Type B pancreatic cell (in vitro differentiated cells): ENCODE measurements at regions not wholly inside any gene's neighbourhood (a gene's known extent, or its start where the extent isn't known, plus 50 kb on each side); places are given as distances from the start of the nearest gene placed in this dataset.

Experiments
- DNase-seq: peaks from one replicate; pipeline ENCODE4 v3.0.0; 2021; ENCODE audit warnings: mixed read lengths; ENCODE audit not compliant: unreplicated experiment; ENCODE audit errors: extremely low spot score
- H3K27ac Mint-ChIP-seq: 2 replicates; pipeline ENCODE4 v1.8.0; 2021; ENCODE audit warnings: mild to moderate bottlenecking, mixed read lengths
- H3K27me3 Mint-ChIP-seq: 2 replicates; pipeline ENCODE4 v1.8.0; 2021; ENCODE audit warnings: mixed read lengths
- H3K36me3 Mint-ChIP-seq: 2 replicates; pipeline ENCODE4 v1.8.0; 2021; ENCODE audit warnings: mixed read lengths
- H3K4me1 Mint-ChIP-seq: one replicate; pipeline ENCODE4 v1.8.0; 2021; ENCODE audit warnings: mixed read lengths; ENCODE audit not compliant: unreplicated experiment
- H3K4me3 Mint-ChIP-seq: 2 replicates; pipeline ENCODE4 v1.8.0; 2021; ENCODE audit warnings: mild to moderate bottlenecking, mixed read lengths
- H3K9me3 Mint-ChIP-seq: 2 replicates; pipeline ENCODE4 v1.8.0; 2021; ENCODE audit warnings: mixed read lengths
- TF ChIP-seq, protein P1 (sequence below): fragments of 200-600 bp; sonication (generic); conservative IDR thresholded peaks from 2 replicates; pipeline ENCODE4 v1.5.0; 2021; ENCODE audit warnings: antibody characterized with exemption, mild to moderate bottlenecking

DNA sequence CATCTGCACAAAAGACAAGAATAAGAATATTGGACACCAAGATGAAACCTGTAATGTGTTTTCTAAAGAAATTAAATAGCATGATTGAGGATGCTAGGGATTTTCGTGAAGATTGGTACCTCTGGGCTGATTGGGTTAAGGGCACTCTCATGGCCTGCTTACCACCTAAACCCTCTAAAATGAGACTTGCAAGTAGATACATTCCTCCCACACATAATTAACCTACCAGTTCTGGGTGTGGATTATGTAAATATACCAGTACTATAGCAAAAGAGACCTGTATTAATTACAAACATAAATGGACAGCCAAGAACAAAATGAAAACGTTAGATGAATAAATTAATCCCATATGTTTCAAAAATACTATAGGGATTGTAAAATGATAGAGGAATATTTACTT lies 1069.6 kb upstream of the B3GALT2 start:
- H3K27ac Mint-ChIP-seq, result no peak overlapping the region
- H3K4me3 Mint-ChIP-seq, result no peak overlapping the region
- no peaks in the 10 kb centered on the region for H3K4me1 Mint-ChIP-seq
- H3K27me3 Mint-ChIP-seq, result no peaks in the 10 kb centered on the region
- H3K36me3 Mint-ChIP-seq, result no peaks in the 10 kb centered on the region
- no peaks in the 10 kb centered on the region for H3K9me3 Mint-ChIP-seq
- TF ChIP-seq, protein P1, sequence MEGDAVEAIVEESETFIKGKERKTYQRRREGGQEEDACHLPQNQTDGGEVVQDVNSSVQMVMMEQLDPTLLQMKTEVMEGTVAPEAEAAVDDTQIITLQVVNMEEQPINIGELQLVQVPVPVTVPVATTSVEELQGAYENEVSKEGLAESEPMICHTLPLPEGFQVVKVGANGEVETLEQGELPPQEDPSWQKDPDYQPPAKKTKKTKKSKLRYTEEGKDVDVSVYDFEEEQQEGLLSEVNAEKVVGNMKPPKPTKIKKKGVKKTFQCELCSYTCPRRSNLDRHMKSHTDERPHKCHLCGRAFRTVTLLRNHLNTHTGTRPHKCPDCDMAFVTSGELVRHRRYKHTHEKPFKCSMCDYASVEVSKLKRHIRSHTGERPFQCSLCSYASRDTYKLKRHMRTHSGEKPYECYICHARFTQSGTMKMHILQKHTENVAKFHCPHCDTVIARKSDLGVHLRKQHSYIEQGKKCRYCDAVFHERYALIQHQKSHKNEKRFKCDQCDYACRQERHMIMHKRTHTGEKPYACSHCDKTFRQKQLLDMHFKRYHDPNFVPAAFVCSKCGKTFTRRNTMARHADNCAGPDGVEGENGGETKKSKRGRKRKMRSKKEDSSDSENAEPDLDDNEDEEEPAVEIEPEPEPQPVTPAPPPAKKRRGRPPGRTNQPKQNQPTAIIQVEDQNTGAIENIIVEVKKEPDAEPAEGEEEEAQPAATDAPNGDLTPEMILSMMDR, result no peak
- DNase-seq, result no peak

DNA sequence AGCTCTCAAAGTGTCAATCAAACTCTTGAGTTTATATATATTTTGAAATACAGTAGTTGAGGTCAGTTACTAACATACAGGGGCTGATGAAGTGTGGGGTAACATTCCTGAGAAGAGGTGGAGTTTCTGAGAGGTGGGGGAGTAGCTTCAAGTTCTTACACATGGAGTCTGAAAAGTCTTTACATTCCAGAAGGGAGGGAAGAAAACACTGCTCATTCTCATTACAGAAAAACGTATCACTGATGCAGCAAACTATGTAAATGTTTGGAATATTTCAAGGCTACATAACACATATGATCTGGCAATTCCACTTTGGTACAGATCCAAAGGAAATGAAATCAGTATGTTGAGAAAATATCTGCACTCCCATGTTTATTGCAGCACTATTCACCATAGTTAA lies 1065.8 kb upstream of the B3GALT2 start:
- Mint-ChIP-seq H3K4me1 (no peaks in the 10 kb centered on the region), H3K36me3 (no peaks in the 10 kb centered on the region), H3K27me3 (no peaks in the 10 kb centered on the region), H3K9me3 (no peaks in the 10 kb centered on the region), H3K27ac (no peak overlapping the region), H3K4me3 (no peak overlapping the region)
- no peak for DNase-seq
- TF ChIP-seq, protein P1, result no peak

DNA sequence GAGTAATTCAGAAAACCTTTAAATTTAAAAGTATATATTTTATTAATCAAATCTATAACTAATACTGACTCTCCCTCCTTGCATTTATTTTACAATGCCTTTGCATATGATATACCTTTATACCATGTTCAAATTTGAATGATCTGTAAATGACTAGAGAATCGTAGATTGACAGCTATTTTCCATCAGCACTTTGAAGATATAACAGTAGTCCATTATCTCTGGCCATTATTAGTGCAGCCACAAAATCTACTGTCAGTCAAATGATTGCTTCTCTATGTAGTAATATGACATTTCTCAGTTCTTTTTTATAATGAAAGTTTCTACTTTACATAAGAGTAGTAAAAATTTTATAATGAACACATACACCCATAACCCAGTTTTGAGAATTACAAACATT lies 1054.8 kb upstream of the B3GALT2 start:
- DNase-seq, result no peak
- TF ChIP-seq, protein P1, result no peak

GRCh38 chr1:194233069-194233468 lies 1046.7 kb upstream of the B3GALT2 start:
- Mint-ChIP-seq H3K4me3 (no peak overlapping the region), H3K9me3 (no peaks in the 10 kb centered on the region), H3K36me3 (no peaks in the 10 kb centered on the region), H3K27ac (no peak overlapping the region), H3K27me3 (no peaks in the 10 kb centered on the region), H3K4me1 (no peaks in the 10 kb centered on the region)
- no peak for DNase-seq
- TF ChIP-seq, protein P1, result no peak

More for the DNA sequence above, 1054.8 kb upstream of the B3GALT2 start:
- Mint-ChIP-seq H3K4me1 (no peaks in the 10 kb centered on the region), H3K27ac (no peak overlapping the region), H3K36me3 (no peaks in the 10 kb centered on the region), H3K4me3 (no peak overlapping the region), H3K9me3 (no peaks in the 10 kb centered on the region), H3K27me3 (no peaks in the 10 kb centered on the region)

- no peak for DNase-seq
- Mint-ChIP-seq H3K4me1 (peaks cover 7% of the 10 kb centered on the region), H3K27me3 (no peaks in the 10 kb centered on the region), H3K36me3 (no peaks in the 10 kb centered on the region), H3K9me3 (no peaks in the 10 kb centered on the region), H3K27ac (no peak overlapping the region), H3K4me3 (no peak overlapping the region)
- TF ChIP-seq, protein P1, result no peak
Measured at GRCh38 chr1:194230351-194231144, 1044.1 kb upstream of the B3GALT2 start.
